SK-N-SH (cell line): ENCODE measurements at regions not wholly inside any gene's neighbourhood (a gene's known extent, or its start where the extent isn't known, plus 50 kb on each side); places are given as distances from the start of the nearest gene placed in this dataset.

Experiments
- CTCF ChIA-PET: fragments of 300-600, 350-600 bp; formaldehyde crosslinking; extraction: SDS; loops from one replicate; lab custom pipeline; 2021; lab: Yijun Ruan, JAX
- POLR2A ChIA-PET: fragments of 350-600 bp; sonication (Branson Sonifier 250); formaldehyde crosslinking; extraction: SDS; loops from one replicate; lab custom pipeline; 2020; ENCODE audit warnings: antibody characterized with exemption, inconsistent platforms; lab: Yijun Ruan, JAX
- DNase-seq: peaks from one replicate; pipeline ENCODE4 v3.0.0; 2012
- H2AFZ ChIP-seq: fragments of 200-600 bp; sonication (generic); 2 replicates; pipeline ENCODE4 v1.8.1; 2016; ENCODE audit warnings: antibody characterized with exemption, mild to moderate bottlenecking, low read depth
- H3F3A ChIP-seq: fragments of 200-600 bp; sonication (generic); replicated peaks from 2 replicates; pipeline ENCODE3; 2016; ENCODE audit warnings: antibody characterized with exemption, mild to moderate bottlenecking; ENCODE audit not compliant: insufficient read depth
- H3K27ac ChIP-seq, 2 experiments: fragments of 200-500 bp in 1 of 2; fragments of 200-600 bp in 1 of 2; sonication (Bioruptor generic) in 1 of 2; sonication (generic), shearing (Covaris generic) in 1 of 2; 2 replicates each; pipeline versions ENCODE4 v1.5.1 to v1.6.1; 2014 to 2016; ENCODE audit warnings: low read depth in 2 of 2, inconsistent platforms in 1 of 2, low read length in 1 of 2, mild to moderate bottlenecking in 1 of 2, mixed read lengths in 1 of 2
- H3K27me3 ChIP-seq: fragments of 200-600 bp; sonication (generic), shearing (Covaris generic); 2 replicates; pipeline ENCODE4 v1.6.1; 2016; ENCODE audit warnings: mixed run types; ENCODE audit not compliant: insufficient read depth
- H3K36me3 ChIP-seq, 2 experiments: fragments of 200-500 bp in 1 of 2; fragments of 200-600 bp in 1 of 2; sonication (Bioruptor generic) in 1 of 2; sonication (generic) in 1 of 2; replicated peaks in 1 of 2; 2 replicates each; pipeline versions ENCODE3 to v1.5.1; 2014 to 2016; ENCODE audit warnings: low read length in 1 of 2, mild to moderate bottlenecking in 1 of 2; ENCODE audit not compliant: insufficient read depth in 2 of 2, control insufficient read depth in 1 of 2
- H3K4me1 ChIP-seq, 2 experiments: fragments of 200-500 bp in 1 of 2; fragments of 200-600 bp in 1 of 2; sonication (Bioruptor generic) in 1 of 2; sonication (generic), shearing (Covaris generic) in 1 of 2; 2 replicates each; pipeline versions ENCODE4 v1.5.1 to v1.6.1; 2014 to 2016; ENCODE audit warnings: low read depth in 1 of 2, low read length in 1 of 2, mixed run types in 1 of 2; ENCODE audit not compliant: insufficient read depth in 2 of 2, control insufficient read depth in 1 of 2
- H3K4me2 ChIP-seq: fragments of 200-600 bp; sonication (generic), shearing (Covaris generic); 2 replicates; pipeline ENCODE4 v1.6.1; 2017; ENCODE audit warnings: mixed run types
- H3K4me3 ChIP-seq, 2 experiments: fragments of 200-500 bp in 1 of 2; fragments of 200-600 bp in 1 of 2; sonication (Bioruptor generic) in 1 of 2; sonication (generic), shearing (Covaris generic) in 1 of 2; 2 replicates each; pipeline versions ENCODE4 v1.5.1 to v1.8.1; 2014 to 2016; ENCODE audit warnings: low read depth in 2 of 2, inconsistent platforms in 1 of 2, low read length in 1 of 2, mild to moderate bottlenecking in 1 of 2, mixed read lengths in 1 of 2, moderate library complexity in 1 of 2
- H3K79me2 ChIP-seq: fragments of 200-600 bp; sonication (generic); 2 replicates; pipeline ENCODE4 v1.8.1; 2017; ENCODE audit warnings: mild to moderate bottlenecking; ENCODE audit not compliant: insufficient read depth
- H3K9ac ChIP-seq: fragments of 200-600 bp; sonication (generic); 2 replicates; pipeline ENCODE4 v1.6.1; 2017; ENCODE audit warnings: mixed run types
- H3K9me2 ChIP-seq: fragments of 200-600 bp; sonication (generic); 2 replicates; pipeline ENCODE4 v1.6.1; 2017; ENCODE audit warnings: mixed run types
- H3K9me3 ChIP-seq: fragments of 200-600 bp; sonication (generic); 2 replicates; pipeline ENCODE4 v1.6.1; 2017; ENCODE audit warnings: mixed run types, mild to moderate bottlenecking, moderate library complexity
- H4K20me1 ChIP-seq: fragments of 200-600 bp; sonication (generic); 2 replicates; pipeline ENCODE4 v1.6.1; 2017; ENCODE audit warnings: mild to moderate bottlenecking, mixed run types; ENCODE audit not compliant: insufficient read depth
- CHD2 ChIP-seq: fragments of 150-350 bp; IDR thresholded peaks from 2 replicates; pipeline ENCODE4 v1.6.1; 2018; ENCODE audit warnings: low read length; ENCODE audit not compliant: partially characterized antibody
- ELF1 ChIP-seq: IDR thresholded peaks from 2 replicates; pipeline ENCODE4 v1.4.0; 2012
- EP300 ChIP-seq, 2 experiments: IDR thresholded peaks; 2 replicates each; pipeline versions ENCODE4 v1.4.0 to v1.6.1; 2012; ENCODE audit warnings: borderline replicate concordance in 1 of 2, low read depth in 1 of 2, low read length in 1 of 2
- EZH2phosphoT487 ChIP-seq: fragments of 200-600 bp; sonication (generic); IDR thresholded peaks from 2 replicates; pipeline ENCODE4 v1.6.1; 2017; ENCODE audit warnings: low read depth, mixed run types, mild to moderate bottlenecking, antibody characterized with exemption, moderate library complexity, borderline replicate concordance
- GATA2 ChIP-seq: sonication (generic); formaldehyde crosslinking; IDR thresholded peaks from 2 replicates; pipeline ENCODE4 v1.5.0; 2020; ENCODE audit warnings: mild to moderate bottlenecking, missing genetic modification reagents
- IRF3 ChIP-seq: fragments of 150-350 bp; IDR thresholded peaks from 2 replicates; pipeline ENCODE4 v1.6.1; 2016; ENCODE audit warnings: mild to moderate bottlenecking, low read depth, low read length
- MEF2A ChIP-seq: IDR thresholded peaks from 2 replicates; pipeline ENCODE4 v1.4.0; 2012; ENCODE audit warnings: low read depth, borderline replicate concordance
- MXI1 ChIP-seq: IDR thresholded peaks from 2 replicates; pipeline ENCODE4 v1.6.1; 2012; ENCODE audit warnings: mild to moderate bottlenecking, low read depth, low read length, improper control_type of control experiment
- NRF1 ChIP-seq: IDR thresholded peaks from 2 replicates; pipeline ENCODE4 v1.6.1; 2012; ENCODE audit warnings: low read depth, mild to moderate bottlenecking, low read length
- POLR2AphosphoS5 ChIP-seq: IDR thresholded peaks from 2 replicates; pipeline ENCODE4 v1.6.1; 2012; ENCODE audit warnings: low read depth, low read length
- RCOR1 ChIP-seq: fragments of 150-350 bp; IDR thresholded peaks from 2 replicates; pipeline ENCODE4 v1.6.1; 2017; ENCODE audit warnings: antibody characterized with exemption, low read length
- RFX5 ChIP-seq: IDR thresholded peaks from 2 replicates; pipeline ENCODE4 v1.6.1; 2012; ENCODE audit warnings: mild to moderate bottlenecking, improper control_type of control experiment, low read length
- RXRA ChIP-seq: IDR thresholded peaks from 2 replicates; pipeline ENCODE4 v1.4.0; 2012; ENCODE audit warnings: low read depth, mild to moderate bottlenecking, borderline replicate concordance
- SMC3 ChIP-seq: IDR thresholded peaks from 2 replicates; pipeline ENCODE4 v1.6.1; 2012; ENCODE audit warnings: low read depth, low read length, improper control_type of control experiment
- TCF12 ChIP-seq: IDR thresholded peaks from 2 replicates; pipeline ENCODE4 v1.4.0; 2012
- TEAD4 ChIP-seq: IDR thresholded peaks from 2 replicates; pipeline ENCODE4 v1.4.0; 2012; ENCODE audit warnings: mild to moderate bottlenecking, borderline replicate concordance; ENCODE audit not compliant: insufficient read depth
- USF1 ChIP-seq: IDR thresholded peaks from 2 replicates; pipeline ENCODE4 v1.4.0; 2012; ENCODE audit warnings: low read depth, borderline replicate concordance
- YY1 ChIP-seq: IDR thresholded peaks from 2 replicates; pipeline ENCODE4 v1.4.0; 2012; ENCODE audit warnings: low read depth, mild to moderate bottlenecking
- WGBS: methylation state at CpG from one replicate; pipeline ENCODE4 v1.1.6; 2017; ENCODE audit warnings: low lambda C conversion rate; 5-methylcytosine and 5-hydroxymethylcytosine counted together

- no peaks in the 10 kb centered on the region for H3K9me2 ChIP-seq
- no peaks in the 10 kb centered on the region for H3F3A ChIP-seq
- H3K79me2 ChIP-seq: no peaks in the 10 kb centered on the region
- no peak for DNase-seq
- H2AFZ ChIP-seq: no peak overlapping the region
- H3K4me1 ChIP-seq: no peaks in the 10 kb centered on the region
- no peak overlapping the region for H3K4me3 ChIP-seq
- no peaks in the 10 kb centered on the region for H3K36me3 ChIP-seq
- H3K9me3 ChIP-seq: no peaks in the 10 kb centered on the region
- no peak overlapping the region for H3K9ac ChIP-seq
- ChIA-PET POLR2A (no interaction called here), CTCF (interaction anchor here (0.5 to 2.1 kb wide), 4 partner anchors 13 to 1375 kb away, joined by 3 to 6 read pairs (median 3); no protein-coding TSS in a partner anchor)
- no peaks in the 10 kb centered on the region for H4K20me1 ChIP-seq
- TF ChIP-seq TCF12: peak; percentile 31
- TF ChIP-seq YY1: no peak
- TF ChIP-seq EZH2phosphoT487: no peak
- H3K27me3 ChIP-seq: peaks cover 6% of the 10 kb centered on the region
- WGBS: 49% methylated on average over 4 of the region's 4 CpGs
- no peak overlapping the region for H3K4me2 ChIP-seq
- no peak overlapping the region for H3K27ac ChIP-seq
Observed at GRCh38 chr2:235149240-235149659, 197.4 kb downstream of the SH3BP4 start.

GRCh38 chr2:235149736-235150135 lies 197.9 kb downstream of the SH3BP4 start:
- Histone ChIP-seq H3K9ac (no peak overlapping the region), H3K4me3 (no peak overlapping the region), H3F3A (no peaks in the 10 kb centered on the region), H3K79me2 (no peaks in the 10 kb centered on the region), H3K36me3 (no peaks in the 10 kb centered on the region), H3K4me2 (no peak overlapping the region), H2AFZ (no peak overlapping the region), H3K27me3 (peaks cover 3% of the 10 kb centered on the region), H4K20me1 (no peaks in the 10 kb centered on the region), H3K9me3 (no peaks in the 10 kb centered on the region), H3K4me1 (no peaks in the 10 kb centered on the region), H3K27ac (no peak overlapping the region), H3K9me2 (no peaks in the 10 kb centered on the region)
- no peak for TF ChIP-seq EZH2phosphoT487
- no peak for TF ChIP-seq POLR2AphosphoS5
- TF ChIP-seq TCF12: no peak
- no peak for TF ChIP-seq IRF3
- TF ChIP-seq SMC3: no peak
- TF ChIP-seq CHD2: no peak
- TF ChIP-seq ELF1: no peak
- TF ChIP-seq USF1: no peak
- no peak for TF ChIP-seq MEF2A
- no peak for TF ChIP-seq RXRA
- no peak for TF ChIP-seq RFX5
- no peak for TF ChIP-seq MXI1
- TF ChIP-seq TEAD4: no peak
- no peak for TF ChIP-seq RCOR1
- TF ChIP-seq GATA2: no peak
- no peak for TF ChIP-seq NRF1
- TF ChIP-seq EP300 (IDR thresholded peaks at IDR 0.05; ENCODE audit: borderline replicate concordance in 1 of 2, low read depth in 1 of 2, low read length in 1 of 2): no peak
- DNase-seq: no peak
- 63% methylated on average over 1 of the region's 1 CpG for WGBS
- CTCF ChIA-PET: interaction anchor here (1.0 to 1.4 kb wide), 2 partner anchors 16 to 604 kb away, joined by 3 read pairs; no protein-coding TSS in a partner anchor
- POLR2A ChIA-PET: no interaction called here
